SK-N-SH (cell line): ENCODE measurements at regions not wholly inside any gene's neighbourhood (a gene's known extent, or its start where the extent isn't known, plus 50 kb on each side); places are given as distances from the start of the nearest gene placed in this dataset.

Experiments used
- CTCF ChIA-PET: fragments of 300-600, 350-600 bp; formaldehyde crosslinking; extraction: SDS; loops from one replicate; lab custom pipeline; 2021; lab: Yijun Ruan, JAX
- POLR2A ChIA-PET: fragments of 350-600 bp; sonication (Branson Sonifier 250); formaldehyde crosslinking; extraction: SDS; loops from one replicate; lab custom pipeline; 2020; ENCODE audit warnings: antibody characterized with exemption, inconsistent platforms; lab: Yijun Ruan, JAX
- DNase-seq: peaks from one replicate; pipeline ENCODE4 v3.0.0; 2012
- H2AFZ ChIP-seq: fragments of 200-600 bp; sonication (generic); 2 replicates; pipeline ENCODE4 v1.8.1; 2016; ENCODE audit warnings: antibody characterized with exemption, mild to moderate bottlenecking, low read depth
- H3F3A ChIP-seq: fragments of 200-600 bp; sonication (generic); replicated peaks from 2 replicates; pipeline ENCODE3; 2016; ENCODE audit warnings: antibody characterized with exemption, mild to moderate bottlenecking; ENCODE audit not compliant: insufficient read depth
- H3K27ac ChIP-seq, 2 experiments: fragments of 200-500 bp in 1 of 2; fragments of 200-600 bp in 1 of 2; sonication (Bioruptor generic) in 1 of 2; sonication (generic), shearing (Covaris generic) in 1 of 2; 2 replicates each; pipeline versions ENCODE4 v1.5.1 to v1.6.1; 2014 to 2016; ENCODE audit warnings: low read depth in 2 of 2, inconsistent platforms in 1 of 2, low read length in 1 of 2, mild to moderate bottlenecking in 1 of 2, mixed read lengths in 1 of 2
- H3K27me3 ChIP-seq: fragments of 200-600 bp; sonication (generic), shearing (Covaris generic); 2 replicates; pipeline ENCODE4 v1.6.1; 2016; ENCODE audit warnings: mixed run types; ENCODE audit not compliant: insufficient read depth
- H3K36me3 ChIP-seq, 2 experiments: fragments of 200-500 bp in 1 of 2; fragments of 200-600 bp in 1 of 2; sonication (Bioruptor generic) in 1 of 2; sonication (generic) in 1 of 2; replicated peaks in 1 of 2; 2 replicates each; pipeline versions ENCODE3 to v1.5.1; 2014 to 2016; ENCODE audit warnings: low read length in 1 of 2, mild to moderate bottlenecking in 1 of 2; ENCODE audit not compliant: insufficient read depth in 2 of 2, control insufficient read depth in 1 of 2
- H3K4me1 ChIP-seq, 2 experiments: fragments of 200-500 bp in 1 of 2; fragments of 200-600 bp in 1 of 2; sonication (Bioruptor generic) in 1 of 2; sonication (generic), shearing (Covaris generic) in 1 of 2; 2 replicates each; pipeline versions ENCODE4 v1.5.1 to v1.6.1; 2014 to 2016; ENCODE audit warnings: low read depth in 1 of 2, low read length in 1 of 2, mixed run types in 1 of 2; ENCODE audit not compliant: insufficient read depth in 2 of 2, control insufficient read depth in 1 of 2
- H3K4me2 ChIP-seq: fragments of 200-600 bp; sonication (generic), shearing (Covaris generic); 2 replicates; pipeline ENCODE4 v1.6.1; 2017; ENCODE audit warnings: mixed run types
- H3K4me3 ChIP-seq, 2 experiments: fragments of 200-500 bp in 1 of 2; fragments of 200-600 bp in 1 of 2; sonication (Bioruptor generic) in 1 of 2; sonication (generic), shearing (Covaris generic) in 1 of 2; 2 replicates each; pipeline versions ENCODE4 v1.5.1 to v1.8.1; 2014 to 2016; ENCODE audit warnings: low read depth in 2 of 2, inconsistent platforms in 1 of 2, low read length in 1 of 2, mild to moderate bottlenecking in 1 of 2, mixed read lengths in 1 of 2, moderate library complexity in 1 of 2
- H3K79me2 ChIP-seq: fragments of 200-600 bp; sonication (generic); 2 replicates; pipeline ENCODE4 v1.8.1; 2017; ENCODE audit warnings: mild to moderate bottlenecking; ENCODE audit not compliant: insufficient read depth
- H3K9ac ChIP-seq: fragments of 200-600 bp; sonication (generic); 2 replicates; pipeline ENCODE4 v1.6.1; 2017; ENCODE audit warnings: mixed run types
- H3K9me2 ChIP-seq: fragments of 200-600 bp; sonication (generic); 2 replicates; pipeline ENCODE4 v1.6.1; 2017; ENCODE audit warnings: mixed run types
- H3K9me3 ChIP-seq: fragments of 200-600 bp; sonication (generic); 2 replicates; pipeline ENCODE4 v1.6.1; 2017; ENCODE audit warnings: mixed run types, mild to moderate bottlenecking, moderate library complexity
- H4K20me1 ChIP-seq: fragments of 200-600 bp; sonication (generic); 2 replicates; pipeline ENCODE4 v1.6.1; 2017; ENCODE audit warnings: mild to moderate bottlenecking, mixed run types; ENCODE audit not compliant: insufficient read depth
- CHD2 ChIP-seq: fragments of 150-350 bp; IDR thresholded peaks from 2 replicates; pipeline ENCODE4 v1.6.1; 2018; ENCODE audit warnings: low read length; ENCODE audit not compliant: partially characterized antibody
- CTCF ChIP-seq: fragments of 200-600 bp; sonication (generic); IDR thresholded peaks from 2 replicates; pipeline ENCODE4 v1.6.1; 2017; ENCODE audit warnings: antibody characterized with exemption, mild to moderate bottlenecking, moderate library complexity
- ELF1 ChIP-seq: IDR thresholded peaks from 2 replicates; pipeline ENCODE4 v1.4.0; 2012
- EP300 ChIP-seq, 2 experiments: IDR thresholded peaks; 2 replicates each; pipeline versions ENCODE4 v1.4.0 to v1.6.1; 2012; ENCODE audit warnings: borderline replicate concordance in 1 of 2, low read depth in 1 of 2, low read length in 1 of 2
- EZH2phosphoT487 ChIP-seq: fragments of 200-600 bp; sonication (generic); IDR thresholded peaks from 2 replicates; pipeline ENCODE4 v1.6.1; 2017; ENCODE audit warnings: low read depth, mixed run types, mild to moderate bottlenecking, antibody characterized with exemption, moderate library complexity, borderline replicate concordance
- FOSL2 ChIP-seq: IDR thresholded peaks from 2 replicates; pipeline ENCODE4 v1.4.0; 2012; ENCODE audit warnings: low read depth, mild to moderate bottlenecking, moderate library complexity, borderline replicate concordance
- FOXJ3 ChIP-seq: sonication (generic); formaldehyde crosslinking; IDR thresholded peaks from 2 replicates; pipeline ENCODE4 v1.5.1; 2020; ENCODE audit warnings: mild to moderate bottlenecking, missing genetic modification reagents
- FOXM1 ChIP-seq: IDR thresholded peaks from 2 replicates; pipeline ENCODE4 v1.4.0; 2012; ENCODE audit warnings: low read depth, mild to moderate bottlenecking
- IRF3 ChIP-seq: fragments of 150-350 bp; IDR thresholded peaks from 2 replicates; pipeline ENCODE4 v1.6.1; 2016; ENCODE audit warnings: mild to moderate bottlenecking, low read depth, low read length
- JUND ChIP-seq: IDR thresholded peaks from 2 replicates; pipeline ENCODE4 v1.4.0; 2012
- MEF2A ChIP-seq: IDR thresholded peaks from 2 replicates; pipeline ENCODE4 v1.4.0; 2012; ENCODE audit warnings: low read depth, borderline replicate concordance
- PBX3 ChIP-seq: IDR thresholded peaks from 2 replicates; pipeline ENCODE4; 2012
- POLR2AphosphoS5 ChIP-seq: IDR thresholded peaks from 2 replicates; pipeline ENCODE4 v1.6.1; 2012; ENCODE audit warnings: low read depth, low read length
- RAD21 ChIP-seq: IDR thresholded peaks from 2 replicates; pipeline ENCODE4 v1.6.1; 2012; ENCODE audit warnings: mild to moderate bottlenecking, low read length
- RCOR1 ChIP-seq: fragments of 150-350 bp; IDR thresholded peaks from 2 replicates; pipeline ENCODE4 v1.6.1; 2017; ENCODE audit warnings: antibody characterized with exemption, low read length
- RXRA ChIP-seq: IDR thresholded peaks from 2 replicates; pipeline ENCODE4 v1.4.0; 2012; ENCODE audit warnings: low read depth, mild to moderate bottlenecking, borderline replicate concordance
- TAF1 ChIP-seq: IDR thresholded peaks from 2 replicates; pipeline ENCODE4 v1.6.1; 2012; ENCODE audit warnings: low read depth, mild to moderate bottlenecking, low read length, moderate library complexity, borderline replicate concordance
- TEAD4 ChIP-seq: IDR thresholded peaks from 2 replicates; pipeline ENCODE4 v1.4.0; 2012; ENCODE audit warnings: mild to moderate bottlenecking, borderline replicate concordance; ENCODE audit not compliant: insufficient read depth
- USF2 ChIP-seq: fragments of 150-350 bp; IDR thresholded peaks from 2 replicates; pipeline ENCODE4 v1.6.1; 2017; ENCODE audit warnings: antibody characterized with exemption, low read length, low read depth, borderline replicate concordance
- WGBS: methylation state at CpG from one replicate; pipeline ENCODE4 v1.1.6; 2017; ENCODE audit warnings: low lambda C conversion rate; 5-methylcytosine and 5-hydroxymethylcytosine counted together

GRCh38 chr7:12102527-12102926 is 108.6 kb upstream of the TMEM106B start:
- H3K27me3 ChIP-seq, result no peaks in the 10 kb centered on the region
- H4K20me1 ChIP-seq, result no peaks in the 10 kb centered on the region
- no peaks in the 10 kb centered on the region for H3K79me2 ChIP-seq
- TF ChIP-seq EP300 (IDR thresholded peaks at IDR 0.05; ENCODE audit: borderline replicate concordance in 1 of 2, low read depth in 1 of 2, low read length in 1 of 2) (no peak), FOSL2 (no peak), EZH2phosphoT487 (no peak), JUND (no peak), CHD2 (no peak), RAD21 (no peak), TEAD4 (no peak), IRF3 (no peak), USF2 (no peak)
- 63% methylated on average over 3 of the region's 3 CpGs for WGBS
- no peak overlapping the region for H3K4me2 ChIP-seq
- ChIA-PET CTCF (interaction anchor here (0.7 to 1.3 kb wide), 2 partner anchors 16 to 29 kb away, joined by 3 read pairs; no protein-coding TSS in a partner anchor), POLR2A (no interaction called here)
- H3K4me1 ChIP-seq, result peaks cover 0 to 4% of the 10 kb centered on the region in 2 experiments; a peak in 1 of 4 replicates
- H3K9me2 ChIP-seq, result no peaks in the 10 kb centered on the region
- H3K4me3 ChIP-seq, result no peak overlapping the region
- H3K9me3 ChIP-seq, result no peaks in the 10 kb centered on the region
- no peak overlapping the region for H3K9ac ChIP-seq
- H3K36me3 ChIP-seq, result no peaks in the 10 kb centered on the region
- no peak overlapping the region for H3K27ac ChIP-seq
- no peak overlapping the region for H2AFZ ChIP-seq
- DNase-seq, result no peak
- H3F3A ChIP-seq, result no peaks in the 10 kb centered on the region

- H3F3A ChIP-seq, result no peaks in the 10 kb centered on the region
- H3K9ac ChIP-seq, result no peak overlapping the region
- peak overlapping the region in 1 of 2 experiments; percentile 26; a peak in 1 of 4 replicates for H3K27ac ChIP-seq
- H3K9me2 ChIP-seq, result no peaks in the 10 kb centered on the region
- no peaks in the 10 kb centered on the region for H3K79me2 ChIP-seq
- TF ChIP-seq USF2 (no peak), JUND (no peak), PBX3 (no peak), CHD2 (no peak), EZH2phosphoT487 (no peak), CTCF (no peak), POLR2AphosphoS5 (no peak), RCOR1 (no peak), TEAD4 (no peak), FOSL2 (no peak), ELF1 (no peak), FOXJ3 (CRISPR knock-in tag) (no peak), RXRA (no peak), MEF2A (no peak), RAD21 (no peak), TAF1 (no peak), FOXM1 (no peak)
- TF ChIP-seq, all 33 proteins: peak for 0
- H4K20me1 ChIP-seq, result no peaks in the 10 kb centered on the region
- peaks cover 0 to 4% of the 10 kb centered on the region in 2 experiments; a peak in 1 of 4 replicates for H3K4me1 ChIP-seq
- H3K4me3 ChIP-seq, result no peak overlapping the region
- no peak overlapping the region for H2AFZ ChIP-seq
- H3K9me3 ChIP-seq, result no peaks in the 10 kb centered on the region
- no peaks in the 10 kb centered on the region for H3K36me3 ChIP-seq
- H3K27me3 ChIP-seq, result no peaks in the 10 kb centered on the region
- ChIA-PET POLR2A (interaction anchor here (1.0 kb wide), 1 partner anchor 14 kb away, joined by 3 read pairs; no protein-coding TSS in a partner anchor), CTCF (interaction anchor here (0.9 to 1.8 kb wide), 3 partner anchors 11 to 33 kb away, joined by 3 to 5 read pairs (median 4); no protein-coding TSS in a partner anchor)
- no peak overlapping the region for H3K4me2 ChIP-seq
- no peak for DNase-seq
Observed at GRCh38 chr7:12103948-12104347, 107.1 kb upstream of the TMEM106B start.
